ENCODE measurements at regions not wholly inside any gene's neighbourhood (a gene's known extent, or its start where the extent isn't known, plus 50 kb on each side); places are given as distances from the start of the nearest gene placed in this dataset.

DNA sequence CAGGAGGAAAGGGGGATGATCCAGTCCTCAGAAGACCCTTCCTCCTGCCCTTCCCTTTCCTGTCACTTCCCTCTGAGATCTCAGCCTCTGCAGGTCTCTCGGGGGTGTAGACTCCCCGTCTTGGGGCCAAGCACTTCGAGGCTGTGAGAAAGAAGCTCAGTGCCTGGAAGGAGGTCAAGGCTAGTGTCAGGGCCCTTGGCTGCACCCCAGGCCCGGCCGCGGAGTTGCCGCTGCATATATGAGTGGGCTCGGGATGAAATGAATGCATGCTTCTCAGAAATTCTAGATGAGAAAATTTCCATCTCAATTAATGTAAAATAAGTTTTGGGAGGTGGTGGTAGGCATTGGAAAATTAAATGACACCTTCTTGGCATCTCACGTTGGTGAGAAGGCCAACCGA is 1313.7 kb downstream of the BRD1 start:
- Histone ChIP-seq H4K20me1 (ENCODE audit: control insufficient read depth, insufficient read depth, low read depth, low read length) (no peaks in the 10 kb centered on the region), H3K36me3 (ENCODE audit: control insufficient read depth, low read length) (no peaks in the 10 kb centered on the region), H3K4me2 (ENCODE audit: low read length) (no peak overlapping the region), H3K79me2 (ENCODE audit: control insufficient read depth, low read length) (no peaks in the 10 kb centered on the region), H3K9me2 (replicated peaks; ENCODE audit: control insufficient read depth, low read length) (no peaks in the 10 kb centered on the region), H3K4me1 (ENCODE audit: control insufficient read depth, low read length) (no peaks in the 10 kb centered on the region), H3K27me3 (ENCODE audit: control insufficient read depth, low read length) (no peaks in the 10 kb centered on the region), H3K4me3 (ENCODE audit: low read length) (no peak overlapping the region), H3K27ac (ENCODE audit: low read depth, low read length) (no peak overlapping the region), H3K9me3 (ENCODE audit: control insufficient read depth, insufficient read depth, low read length) (no peaks in the 10 kb centered on the region), H3F3A (ENCODE audit: control insufficient read depth, insufficient read depth) (no peaks in the 10 kb centered on the region)
- no peak for TF ChIP-seq EZH2phosphoT487 (IDR thresholded peaks at IDR 0.05; ENCODE audit: borderline replicate concordance, low read length)
- TF ChIP-seq, protein P1, sequence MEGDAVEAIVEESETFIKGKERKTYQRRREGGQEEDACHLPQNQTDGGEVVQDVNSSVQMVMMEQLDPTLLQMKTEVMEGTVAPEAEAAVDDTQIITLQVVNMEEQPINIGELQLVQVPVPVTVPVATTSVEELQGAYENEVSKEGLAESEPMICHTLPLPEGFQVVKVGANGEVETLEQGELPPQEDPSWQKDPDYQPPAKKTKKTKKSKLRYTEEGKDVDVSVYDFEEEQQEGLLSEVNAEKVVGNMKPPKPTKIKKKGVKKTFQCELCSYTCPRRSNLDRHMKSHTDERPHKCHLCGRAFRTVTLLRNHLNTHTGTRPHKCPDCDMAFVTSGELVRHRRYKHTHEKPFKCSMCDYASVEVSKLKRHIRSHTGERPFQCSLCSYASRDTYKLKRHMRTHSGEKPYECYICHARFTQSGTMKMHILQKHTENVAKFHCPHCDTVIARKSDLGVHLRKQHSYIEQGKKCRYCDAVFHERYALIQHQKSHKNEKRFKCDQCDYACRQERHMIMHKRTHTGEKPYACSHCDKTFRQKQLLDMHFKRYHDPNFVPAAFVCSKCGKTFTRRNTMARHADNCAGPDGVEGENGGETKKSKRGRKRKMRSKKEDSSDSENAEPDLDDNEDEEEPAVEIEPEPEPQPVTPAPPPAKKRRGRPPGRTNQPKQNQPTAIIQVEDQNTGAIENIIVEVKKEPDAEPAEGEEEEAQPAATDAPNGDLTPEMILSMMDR (IDR thresholded peaks at IDR 0.05; ENCODE audit: low read depth, low read length, poor library complexity, severe bottlenecking) = no peak

DNA sequence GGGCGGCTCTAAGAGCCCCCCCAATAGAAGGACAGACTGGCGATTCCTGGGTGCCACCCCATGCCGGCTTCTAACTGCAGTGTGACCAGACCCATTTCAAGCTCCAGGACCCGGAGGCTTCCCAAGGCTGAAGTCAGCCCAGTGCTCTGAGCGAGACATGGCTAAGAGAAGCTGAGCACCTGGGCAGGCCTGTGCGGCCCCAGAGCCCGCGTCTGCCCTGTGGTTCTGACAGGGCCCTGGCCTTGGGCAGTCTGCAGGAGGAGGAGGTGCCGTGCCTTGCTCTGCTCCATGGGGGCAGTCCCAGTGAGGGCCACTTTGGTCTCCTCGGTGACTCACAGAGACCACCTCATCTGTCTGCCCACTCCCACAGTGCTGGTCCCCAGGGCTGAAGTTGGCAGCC is 1314.2 kb downstream of the BRD1 start:
- H3F3A ChIP-seq (ENCODE audit: control insufficient read depth, insufficient read depth) = no peaks in the 10 kb centered on the region
- H3K9me3 ChIP-seq (ENCODE audit: control insufficient read depth, insufficient read depth, low read length) = no peaks in the 10 kb centered on the region
- no peak overlapping the region for H3K4me3 ChIP-seq (ENCODE audit: low read length)
- H4K20me1 ChIP-seq (ENCODE audit: control insufficient read depth, insufficient read depth, low read depth, low read length) = no peaks in the 10 kb centered on the region
- no peak overlapping the region for H3K27ac ChIP-seq (ENCODE audit: low read depth, low read length)
- TF ChIP-seq, protein P1 (IDR thresholded peaks at IDR 0.05; ENCODE audit: low read depth, low read length, poor library complexity, severe bottlenecking) = no peak
- TF ChIP-seq EZH2phosphoT487 (IDR thresholded peaks at IDR 0.05; ENCODE audit: borderline replicate concordance, low read length) = no peak
- H3K9me2 ChIP-seq (replicated peaks; ENCODE audit: control insufficient read depth, low read length) = no peaks in the 10 kb centered on the region
- H3K79me2 ChIP-seq (ENCODE audit: control insufficient read depth, low read length) = no peaks in the 10 kb centered on the region
- no peak overlapping the region for H3K4me2 ChIP-seq (ENCODE audit: low read length)
- no peaks in the 10 kb centered on the region for H3K27me3 ChIP-seq (ENCODE audit: control insufficient read depth, low read length)
- no peaks in the 10 kb centered on the region for H3K36me3 ChIP-seq (ENCODE audit: control insufficient read depth, low read length)
- no peaks in the 10 kb centered on the region for H3K4me1 ChIP-seq (ENCODE audit: control insufficient read depth, low read length)

DNA sequence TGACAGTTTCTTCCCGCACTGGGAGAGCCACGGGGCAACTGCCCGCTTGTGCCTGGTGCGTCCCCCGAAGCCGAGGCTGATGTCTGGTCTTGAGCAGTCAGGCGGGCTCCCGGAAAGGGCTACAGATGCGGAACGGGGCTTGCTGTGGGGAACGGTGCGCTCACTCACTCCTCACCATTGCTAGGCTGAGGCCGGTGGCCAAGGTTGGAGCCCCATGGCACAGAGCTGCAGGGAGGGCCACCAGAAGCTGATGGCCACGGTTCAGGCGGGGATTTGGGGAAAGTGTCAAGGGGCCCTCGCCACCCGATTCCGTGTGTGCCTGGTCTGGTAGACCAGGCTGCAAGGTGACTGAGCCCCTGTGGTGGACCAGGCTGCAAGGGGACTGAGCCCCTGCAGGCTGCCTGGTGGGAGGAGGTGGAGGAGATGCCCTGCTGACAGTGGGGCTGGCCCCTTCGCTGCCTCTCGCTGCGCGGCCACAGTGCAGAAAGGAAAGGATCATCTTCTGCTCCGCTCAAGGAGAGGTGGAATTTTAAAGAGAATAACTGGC is 1315.8 kb downstream of the BRD1 start:
- no peaks in the 10 kb centered on the region for H3K36me3 ChIP-seq (ENCODE audit: control insufficient read depth, low read length)
- H3K79me2 ChIP-seq (ENCODE audit: control insufficient read depth, low read length) = no peaks in the 10 kb centered on the region
- H3F3A ChIP-seq (ENCODE audit: control insufficient read depth, insufficient read depth) = no peaks in the 10 kb centered on the region
- no peaks in the 10 kb centered on the region for H3K9me2 ChIP-seq (replicated peaks; ENCODE audit: control insufficient read depth, low read length)
- no peaks in the 10 kb centered on the region for H3K27me3 ChIP-seq (ENCODE audit: control insufficient read depth, low read length)
- H4K20me1 ChIP-seq (ENCODE audit: control insufficient read depth, insufficient read depth, low read depth, low read length) = no peaks in the 10 kb centered on the region
- TF ChIP-seq EZH2phosphoT487 (IDR thresholded peaks at IDR 0.05; ENCODE audit: borderline replicate concordance, low read length) = no peak
- TF ChIP-seq, protein P1 (IDR thresholded peaks at IDR 0.05; ENCODE audit: low read depth, low read length, poor library complexity, severe bottlenecking) = no peak
- H3K27ac ChIP-seq (ENCODE audit: low read depth, low read length) = no peak overlapping the region
- no peak overlapping the region for H3K4me2 ChIP-seq (ENCODE audit: low read length)
- no peak overlapping the region for H3K4me3 ChIP-seq (ENCODE audit: low read length)
- no peaks in the 10 kb centered on the region for H3K4me1 ChIP-seq (ENCODE audit: control insufficient read depth, low read length)
- no peaks in the 10 kb centered on the region for H3K9me3 ChIP-seq (ENCODE audit: control insufficient read depth, insufficient read depth, low read length)
